ENCODE measurements at regions not wholly inside any gene's neighbourhood (a gene's known extent, or its start where the extent isn't known, plus 50 kb on each side); places are given as distances from the start of the nearest gene placed in this dataset.

- TF ChIP-seq CTCF (IDR thresholded peaks at IDR 0.05; ENCODE audit: insufficient read depth, low read length) (no peak), GABPA (IDR thresholded peaks at IDR 0.05; ENCODE audit: low read depth) (no peak)
Observed at GRCh38 chr12:54719691-54720090, 71.5 kb upstream of the DCD start.
